Dermis blood vessel endothelial cell (primary cell): ENCODE measurements at regions not wholly inside any gene's neighbourhood (a gene's known extent, or its start where the extent isn't known, plus 50 kb on each side); places are given as distances from the start of the nearest gene placed in this dataset.

Experiments used
- DNase-seq: peaks from one replicate; pipeline ENCODE4 v3.0.0; 2010

DNA sequence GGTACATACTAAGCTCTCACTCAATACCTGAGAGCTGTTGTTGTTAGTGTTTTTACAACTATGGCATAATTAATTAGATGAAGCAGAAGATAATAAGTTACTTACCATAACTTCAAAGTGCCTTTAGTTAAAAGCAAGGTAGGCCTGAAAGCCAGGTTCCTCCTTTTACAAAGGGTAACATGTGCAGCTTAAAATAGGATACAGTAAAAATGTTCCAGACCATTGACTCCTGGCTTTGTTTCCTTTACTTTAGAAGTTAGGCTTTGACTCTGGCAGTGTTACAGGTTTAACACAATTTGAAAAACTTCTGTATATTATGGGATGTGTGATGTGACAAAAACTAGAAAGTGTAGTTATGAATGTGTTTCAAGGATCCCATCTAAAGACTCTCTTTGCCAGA, 522.5 kb downstream of the EPM2A start:
- DNase-seq: no peak

DNA sequence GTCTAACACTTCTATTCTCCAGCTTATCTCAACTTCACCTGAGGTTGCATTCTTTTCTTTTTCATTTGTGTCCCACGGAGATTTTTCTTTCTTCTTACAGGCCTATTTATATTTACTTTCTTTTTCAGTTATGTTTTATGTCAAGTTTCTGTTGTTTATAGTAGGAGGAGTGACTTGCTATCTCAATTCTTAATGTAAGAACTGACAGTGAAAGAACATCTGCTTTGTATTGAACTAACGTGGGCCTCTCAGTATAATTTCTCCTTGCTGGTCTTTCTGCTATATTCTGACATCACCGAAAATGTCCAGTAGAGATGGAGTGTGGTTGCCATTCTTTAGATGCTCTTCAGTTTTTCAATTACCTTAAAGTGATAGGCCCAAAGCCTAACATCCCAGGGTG, 521.7 kb downstream of the EPM2A start:
- no peak for DNase-seq

GRCh38 chr6:145214570-145214969, 520.8 kb downstream of the EPM2A start:
- peak; percentile 50 for DNase-seq

GRCh38 chr6:145224450-145224849, 510.9 kb downstream of the EPM2A start:
- DNase-seq: no peak

DNA sequence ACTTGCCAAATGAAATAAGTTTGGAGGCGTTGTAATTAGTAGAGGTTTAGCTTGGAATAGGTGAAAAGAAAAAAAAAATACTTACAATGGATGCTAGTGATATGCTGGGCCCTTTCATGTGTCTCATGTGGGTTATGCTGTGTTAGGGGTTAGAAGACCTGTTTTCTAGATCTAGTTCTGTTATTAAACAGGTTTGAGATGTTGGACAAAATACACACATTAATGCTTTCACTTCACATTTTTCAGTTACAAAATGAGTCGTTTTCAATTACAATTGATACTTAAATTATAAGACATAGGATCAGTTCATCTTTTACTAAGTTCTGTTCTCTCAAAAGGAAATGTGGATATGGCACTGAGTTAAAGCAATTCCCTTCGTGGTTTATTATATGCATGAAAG, 509.8 kb downstream of the EPM2A start:
- no peak for DNase-seq

DNA sequence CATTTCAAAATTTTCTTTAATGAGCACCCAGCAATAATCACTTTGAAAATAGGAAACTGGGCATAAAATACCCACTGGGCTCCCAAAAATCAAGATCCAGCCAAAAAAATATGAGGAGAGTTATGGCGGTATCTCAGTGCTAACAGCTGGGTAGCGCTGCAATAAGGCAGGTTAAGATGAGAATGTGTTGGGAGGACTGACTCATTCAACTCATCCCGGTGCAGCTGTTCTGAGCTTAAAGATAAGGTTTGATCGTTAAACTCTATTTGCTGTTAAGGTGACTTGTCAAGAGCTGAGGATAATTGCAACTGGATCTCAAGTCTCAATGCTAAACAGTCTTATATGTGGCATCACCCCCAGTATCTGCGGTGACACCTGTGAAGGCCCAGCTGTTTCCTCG, 507.7 kb downstream of the EPM2A start:
- DNase-seq: no peak

GRCh38 chr6:145228962-145229582, 506.2 kb downstream of the EPM2A start:
- no peak for DNase-seq

DNA sequence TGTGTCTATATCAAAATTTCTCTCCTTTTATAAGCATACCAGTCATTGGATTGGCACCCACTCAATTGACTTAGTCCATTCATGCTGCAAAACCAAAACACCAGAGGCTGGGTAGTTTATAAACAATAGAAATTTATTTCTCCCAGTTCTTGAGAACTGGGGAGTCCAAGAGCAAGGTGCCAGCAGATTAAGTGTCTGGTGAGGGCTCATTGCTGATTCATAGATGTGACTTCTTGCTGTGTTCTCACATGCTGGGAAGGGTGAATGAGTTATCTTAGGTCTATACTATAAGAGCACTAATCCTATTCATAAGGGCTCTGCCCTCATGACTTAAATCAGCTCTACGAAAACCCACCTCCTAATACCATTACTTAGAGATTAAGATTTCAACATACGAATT, 501.4 kb downstream of the EPM2A start:
- no peak for DNase-seq

GRCh38 chr6:145235207-145235606, 500.1 kb downstream of the EPM2A start:
- no peak for DNase-seq

GRCh38 chr6:145238787-145239186, 496.5 kb downstream of the EPM2A start:
- no peak for DNase-seq

DNA sequence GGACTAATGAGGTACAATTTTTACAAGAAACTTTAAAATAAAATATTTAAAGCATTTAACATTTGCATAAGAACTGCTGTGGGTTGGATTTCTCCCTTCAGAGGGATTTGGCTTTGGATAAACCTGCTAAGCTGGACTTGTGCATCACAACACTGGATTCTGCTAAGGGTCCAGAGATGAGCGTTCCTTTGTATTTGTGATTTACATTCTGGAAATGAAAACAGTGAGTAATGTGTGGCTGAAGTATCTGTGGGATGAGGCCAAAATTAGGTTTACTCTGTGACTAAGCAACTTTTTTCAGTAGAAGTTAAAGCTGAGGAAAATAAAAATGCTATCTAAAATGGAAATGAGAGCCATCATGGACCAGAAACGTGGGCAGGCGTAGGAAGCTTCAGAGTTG, 494.3 kb downstream of the EPM2A start:
- no peak for DNase-seq

DNA sequence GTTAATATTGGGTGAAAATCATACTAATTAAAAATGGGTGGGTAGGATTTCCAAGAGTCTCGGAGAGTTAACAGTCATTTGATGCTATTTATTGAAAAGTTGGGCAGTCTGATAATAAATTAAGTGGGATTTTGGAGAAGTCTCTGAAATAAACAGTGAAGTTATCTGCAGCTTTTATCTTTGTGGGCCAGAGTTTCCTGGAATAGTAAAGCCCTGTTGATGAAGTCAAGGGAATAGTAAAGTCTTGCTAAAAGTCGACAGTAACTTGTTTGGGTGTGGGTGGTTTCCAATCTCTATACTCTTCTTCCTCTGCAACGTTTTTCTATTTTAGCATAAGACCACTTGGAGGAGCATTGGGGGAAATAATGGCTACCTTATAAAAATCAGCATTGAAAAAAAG, 493.6 kb downstream of the EPM2A start:
- no peak for DNase-seq

DNA sequence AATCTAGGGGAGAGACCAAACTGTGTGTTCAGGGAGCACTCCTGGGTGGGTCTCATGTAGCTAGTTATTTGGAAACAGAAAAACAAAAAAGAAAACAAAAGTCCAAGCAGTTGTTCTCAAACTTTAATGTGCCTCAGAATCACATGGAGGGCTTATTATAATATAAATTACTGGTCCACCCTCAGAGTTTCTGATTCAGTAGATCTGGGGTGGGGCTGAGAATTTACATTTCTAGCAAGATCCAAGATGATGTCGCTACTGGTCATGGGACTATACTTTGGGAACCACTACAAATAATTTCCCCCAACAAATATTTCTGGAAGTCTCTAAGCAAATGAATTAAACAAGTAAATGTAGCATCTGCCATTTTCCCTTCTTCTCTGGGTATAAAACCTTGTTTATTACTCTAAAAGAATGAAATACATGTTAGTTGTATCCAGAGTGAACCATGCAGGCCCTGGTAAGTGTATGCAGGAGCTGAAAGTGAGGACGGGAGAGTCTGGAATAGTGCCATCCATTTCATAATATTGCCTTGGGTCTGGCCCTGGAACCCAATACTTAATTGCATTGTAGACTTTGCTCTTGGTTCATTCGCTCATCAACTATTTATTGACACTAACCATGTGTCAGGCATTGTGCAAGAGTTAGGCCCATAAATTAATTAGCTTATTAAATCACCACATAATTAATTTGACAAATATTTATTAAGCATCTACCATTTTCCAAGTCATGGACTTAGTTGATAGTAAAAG, 490.8 kb downstream of the EPM2A start:
- DNase-seq: no peak

- peak; percentile 23 for DNase-seq
These were observed 490.2 kb downstream of the EPM2A start for GRCh38 chr6:145245119-145245518.

DNA sequence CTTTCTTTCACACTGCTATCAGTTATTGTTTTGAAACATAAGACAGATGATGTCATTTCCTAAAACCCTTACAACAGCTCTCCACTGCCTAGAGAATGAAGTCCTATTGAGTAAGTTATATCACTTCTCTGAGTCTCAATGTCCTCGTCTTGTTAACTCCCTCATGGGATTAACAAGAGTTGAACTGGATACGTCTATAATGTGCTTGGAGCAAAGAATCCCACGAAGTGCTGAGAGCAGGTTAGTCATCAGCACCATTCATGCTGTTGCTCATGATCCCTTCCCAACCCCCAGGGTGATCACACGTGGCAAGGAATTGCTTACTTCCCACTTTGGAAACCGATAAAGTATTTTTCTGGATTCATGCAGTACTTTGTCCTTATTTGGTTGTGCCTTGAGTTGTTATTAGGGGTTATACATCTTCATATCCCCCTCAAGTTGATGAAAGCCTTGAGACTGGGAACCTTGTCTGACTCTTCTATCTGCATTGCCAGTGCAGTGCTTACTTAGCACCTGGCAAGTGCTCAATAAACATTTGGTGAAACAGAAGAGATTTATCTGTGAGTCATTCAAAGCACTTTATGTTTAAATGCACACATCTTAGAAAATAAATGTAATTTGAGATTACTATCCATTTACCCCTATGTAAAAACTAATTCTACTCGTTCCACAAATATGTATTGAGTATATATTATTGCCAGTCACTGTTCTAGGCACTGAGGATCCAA, 487.5 kb downstream of the EPM2A start:
- peak; percentile 20 for DNase-seq

DNA sequence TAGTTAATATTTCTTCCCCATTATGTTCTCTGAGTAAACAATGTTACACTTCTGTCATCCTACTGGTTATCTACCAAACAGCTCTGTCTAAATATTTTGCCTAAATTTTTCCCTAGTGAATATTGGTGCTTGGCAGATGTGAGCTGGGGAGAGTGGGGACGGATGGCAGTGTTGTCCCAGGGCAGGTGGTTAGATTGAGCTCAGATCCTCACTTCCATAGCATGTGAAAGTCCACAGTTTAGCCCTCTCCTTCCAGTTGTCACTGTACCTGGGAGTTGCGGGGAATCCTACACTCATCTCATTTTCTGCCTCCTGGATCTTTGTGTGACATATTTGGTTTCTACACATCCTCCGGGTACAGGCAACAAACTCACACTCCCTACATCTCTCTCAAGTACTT, 484.9 kb downstream of the EPM2A start:
- DNase-seq: no peak

DNA sequence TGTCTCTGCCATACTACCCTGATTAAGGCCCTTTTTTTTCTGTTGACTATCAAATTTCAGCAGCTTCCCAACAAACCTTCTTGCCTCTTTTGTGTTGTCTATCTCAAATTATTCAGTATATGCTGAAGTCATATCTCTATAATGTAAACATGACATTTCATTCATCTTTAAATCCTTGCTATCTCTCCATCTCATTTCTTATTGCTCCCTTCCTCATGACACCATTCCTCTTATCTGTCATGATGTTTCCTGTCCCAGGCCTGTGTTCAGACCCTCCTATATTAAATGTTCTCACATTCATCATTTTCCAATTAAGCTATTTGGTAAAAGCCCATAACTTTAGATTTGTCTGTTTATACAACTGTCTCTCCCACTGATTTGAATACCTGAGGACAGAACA, 482.6 kb downstream of the EPM2A start:
- no peak for DNase-seq

- no peak for DNase-seq
These were observed 480.5 kb downstream of the EPM2A start for GRCh38 chr6:145254649-145255401.

- no peak for DNase-seq
These were observed 477.6 kb downstream of the EPM2A start for GRCh38 chr6:145257704-145258103.

DNA sequence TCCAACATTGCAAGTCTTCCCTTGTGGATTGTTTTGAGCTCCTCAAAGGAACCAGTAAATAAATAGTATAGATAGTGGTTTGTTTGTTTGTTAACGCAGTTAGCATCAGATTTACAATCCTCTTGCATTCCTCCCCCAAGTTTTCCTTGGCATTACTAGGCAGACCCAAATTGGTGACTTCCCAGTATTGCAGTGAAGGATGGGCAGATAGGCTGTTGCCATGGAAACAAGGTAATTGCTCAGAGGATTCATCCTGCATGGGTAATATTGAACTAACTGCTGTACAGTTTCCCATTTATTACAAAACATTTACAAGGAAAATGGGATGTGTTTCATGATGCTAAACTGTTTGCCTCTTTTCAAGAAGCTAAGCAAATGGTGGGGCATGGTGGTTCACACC, 477.2 kb downstream of the EPM2A start:
- DNase-seq: no peak

- no peak for DNase-seq
These were observed 474.7 kb downstream of the EPM2A start for GRCh38 chr6:145260484-145261175.

- DNase-seq: no peak
These were observed 473.6 kb downstream of the EPM2A start for GRCh38 chr6:145261758-145262157.

DNA sequence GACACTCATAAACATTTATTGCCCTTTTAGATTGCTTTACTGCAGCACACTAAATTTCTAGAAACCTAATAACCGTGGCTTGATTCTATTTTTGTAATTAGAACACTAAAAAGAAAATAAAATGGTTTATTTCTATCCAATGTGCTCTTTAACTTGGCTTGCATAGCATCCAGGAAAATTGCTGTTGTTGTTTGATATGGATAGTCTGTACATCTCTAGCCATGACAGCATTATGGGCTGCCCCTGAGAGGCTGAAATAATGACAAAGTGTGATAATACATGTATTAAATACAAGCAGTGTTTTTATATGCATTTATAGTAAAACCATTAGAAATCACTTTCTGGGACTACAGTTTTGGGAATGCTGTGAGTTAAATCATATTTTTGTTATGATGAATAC, 472.5 kb downstream of the EPM2A start:
- no peak for DNase-seq
